DND-41 (cell line): ENCODE measurements at regions not wholly inside any gene's neighbourhood (a gene's known extent, or its start where the extent isn't known, plus 50 kb on each side); places are given as distances from the start of the nearest gene placed in this dataset.

ENCODE experiments used
- EZH2 ChIP-seq: IDR thresholded peaks from 3 replicates; pipeline ENCODE4 v1.6.1; 2012; ENCODE audit warnings: borderline replicate concordance, low read depth, mild to moderate bottlenecking, moderate library complexity, low read length, inconsistent platforms; ENCODE audit not compliant: severe bottlenecking
- TF ChIP-seq, protein P1 (sequence below): IDR thresholded peaks from 2 replicates; pipeline ENCODE4 v1.5.1; 2012; ENCODE audit warnings: borderline replicate concordance, low read length, moderate library complexity, mild to moderate bottlenecking; ENCODE audit not compliant: poor library complexity, severe bottlenecking; ENCODE audit errors: extremely low read depth

DNA sequence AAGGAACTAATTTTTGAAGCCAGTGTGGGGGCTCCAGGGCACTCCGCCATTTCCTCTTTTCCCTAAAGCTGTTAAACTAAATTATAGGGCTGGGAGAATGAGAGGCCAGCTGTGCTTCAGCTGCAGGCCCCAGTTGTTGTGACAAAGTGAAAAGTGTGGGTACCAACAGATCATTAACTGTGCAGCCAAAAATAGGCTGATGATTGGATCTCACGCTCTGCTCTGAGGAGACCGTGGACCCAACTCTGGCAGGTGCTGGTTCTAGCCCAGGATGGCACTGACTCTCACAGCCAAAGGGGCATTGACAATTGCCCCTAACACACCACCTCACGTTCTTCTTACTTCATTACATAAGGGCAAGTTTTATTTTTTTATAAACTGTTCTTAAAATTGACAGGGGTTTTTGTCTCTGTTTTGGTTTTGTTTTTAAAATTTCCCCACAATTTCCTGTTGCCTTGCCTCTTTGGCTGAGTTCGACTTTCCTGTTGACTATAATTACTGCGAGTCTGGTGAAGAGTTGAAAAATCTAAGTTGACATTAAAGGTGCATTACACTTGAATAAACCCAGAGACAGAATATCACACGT, 391.0 kb downstream of the FGF9 start:
- TF ChIP-seq, protein P1, sequence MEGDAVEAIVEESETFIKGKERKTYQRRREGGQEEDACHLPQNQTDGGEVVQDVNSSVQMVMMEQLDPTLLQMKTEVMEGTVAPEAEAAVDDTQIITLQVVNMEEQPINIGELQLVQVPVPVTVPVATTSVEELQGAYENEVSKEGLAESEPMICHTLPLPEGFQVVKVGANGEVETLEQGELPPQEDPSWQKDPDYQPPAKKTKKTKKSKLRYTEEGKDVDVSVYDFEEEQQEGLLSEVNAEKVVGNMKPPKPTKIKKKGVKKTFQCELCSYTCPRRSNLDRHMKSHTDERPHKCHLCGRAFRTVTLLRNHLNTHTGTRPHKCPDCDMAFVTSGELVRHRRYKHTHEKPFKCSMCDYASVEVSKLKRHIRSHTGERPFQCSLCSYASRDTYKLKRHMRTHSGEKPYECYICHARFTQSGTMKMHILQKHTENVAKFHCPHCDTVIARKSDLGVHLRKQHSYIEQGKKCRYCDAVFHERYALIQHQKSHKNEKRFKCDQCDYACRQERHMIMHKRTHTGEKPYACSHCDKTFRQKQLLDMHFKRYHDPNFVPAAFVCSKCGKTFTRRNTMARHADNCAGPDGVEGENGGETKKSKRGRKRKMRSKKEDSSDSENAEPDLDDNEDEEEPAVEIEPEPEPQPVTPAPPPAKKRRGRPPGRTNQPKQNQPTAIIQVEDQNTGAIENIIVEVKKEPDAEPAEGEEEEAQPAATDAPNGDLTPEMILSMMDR = no peak
- TF ChIP-seq EZH2 = no peak
